T-cell (primary cell): ENCODE measurements at regions not wholly inside any gene's neighbourhood (a gene's known extent, or its start where the extent isn't known, plus 50 kb on each side); places are given as distances from the start of the nearest gene placed in this dataset.

Experiments
- ATAC-seq, 4 experiments: fragments of 200-7000 bp in 3 of 4; fragments of 150-1000 bp in 1 of 4; cut with Tn5 transposase; replicated peaks in 1 of 4; 1 replicate in 3 of 4; 2 replicates in 1 of 4; pipeline ENCODE4 v1.10.0; 2021; ENCODE audit warnings: moderate library complexity in 3 of 4, mild to moderate bottlenecking in 2 of 4, moderate number of reproducible peaks in 1 of 4
- CTCF ChIA-PET, 2 donors: fragments of 300-600 bp; sonication (Branson Sonifier 250); formaldehyde crosslinking; loops; one replicate each; lab custom pipeline; 2022; ENCODE audit warnings: antibody characterized with exemption in 2 of 2; lab: Charles Lee
- POLR2A ChIA-PET, 2 donors: fragments of 300-600 bp; sonication (Branson Sonifier 250); formaldehyde crosslinking; loops; one replicate each; lab custom pipeline; 2022; ENCODE audit warnings: antibody characterized with exemption in 2 of 2; lab: Charles Lee
- DNase-seq, 35 experiments: peaks; one replicate each; pipeline versions ENCODE4 v3.0.0 to v3.0.0-alpha.2; 2013 to 2023
- H3K27ac ChIP-seq: one replicate; pipeline ENCODE4 v1.5.1; 2013; ENCODE audit warnings: low read length
- H3K27me3 ChIP-seq, 2 experiments: replicated peaks in 1 of 2; 1 replicate in 1 of 2; 2 replicates in 1 of 2; pipeline versions ENCODE4 v1.6.1 to v1.7.0; 2013; ENCODE audit warnings: low read length in 1 of 2, mixed read lengths in 1 of 2; ENCODE audit not compliant: control insufficient read depth in 2 of 2, insufficient read depth in 2 of 2; ENCODE audit errors: extremely low read depth in 1 of 2
- H3K36me3 ChIP-seq, 2 donors: 1 replicate in 1 of 2; 2 replicates in 1 of 2; pipeline versions ENCODE4 v1.6.1 to v1.7.0; 2013; ENCODE audit warnings: low read length in 1 of 2; ENCODE audit not compliant: control insufficient read depth in 2 of 2, insufficient read depth in 1 of 2; ENCODE audit errors: extremely low read depth in 1 of 2
- H3K4me1 ChIP-seq, 2 experiments: 1 replicate in 1 of 2; 2 replicates in 1 of 2; pipeline versions ENCODE4 v1.6.1 to v1.7.0; 2013; ENCODE audit warnings: low read length in 2 of 2, mixed read lengths in 1 of 2; ENCODE audit not compliant: insufficient read depth in 2 of 2, control insufficient read depth in 1 of 2; ENCODE audit errors: extremely low read depth in 1 of 2
- H3K4me3 ChIP-seq, 2 donors: 1 replicate in 1 of 2; 2 replicates in 1 of 2; pipeline versions ENCODE4 v1.5.1 to v1.7.0; 2013; ENCODE audit warnings: mild to moderate bottlenecking in 2 of 2, low read length in 1 of 2, moderate library complexity in 1 of 2; ENCODE audit not compliant: control insufficient read depth in 1 of 2; ENCODE audit errors: extremely low read depth in 1 of 2
- H3K9me3 ChIP-seq: 2 replicates; pipeline ENCODE4 v1.7.0; 2013
- H3K27ac Mint-ChIP-seq, 2 donors: one replicate each; pipeline ENCODE4 v1.8.0; 2020 to 2021; ENCODE audit warnings: mild to moderate bottlenecking in 2 of 2, mixed read lengths in 2 of 2
- H3K27me3 Mint-ChIP-seq, 2 donors: one replicate each; pipeline ENCODE4 v1.8.0; 2021 to 2022; ENCODE audit warnings: mixed read lengths in 2 of 2
- H3K36me3 Mint-ChIP-seq: one replicate; pipeline ENCODE4 v1.8.0; 2021; ENCODE audit warnings: mixed read lengths
- H3K4me1 Mint-ChIP-seq, 3 donors: one replicate each; pipeline ENCODE4 v1.8.0; 2020 to 2022; ENCODE audit warnings: mixed read lengths in 3 of 3, mild to moderate bottlenecking in 1 of 3
- H3K4me3 Mint-ChIP-seq, 3 donors: one replicate each; pipeline ENCODE4 v1.8.0; 2020 to 2022; ENCODE audit warnings: mild to moderate bottlenecking in 3 of 3, mixed read lengths in 3 of 3, moderate library complexity in 3 of 3
- H3K9me3 Mint-ChIP-seq, 3 donors: one replicate each; pipeline ENCODE4 v1.8.0; 2020 to 2022; ENCODE audit warnings: mixed read lengths in 3 of 3
- WGBS: methylation state at CpG from one replicate; pipeline ENCODE4 v1.1.5; 2013; ENCODE audit warnings: missing lambda C conversion rate; ENCODE audit not compliant: insufficient coverage; 5-methylcytosine and 5-hydroxymethylcytosine counted together

DNA sequence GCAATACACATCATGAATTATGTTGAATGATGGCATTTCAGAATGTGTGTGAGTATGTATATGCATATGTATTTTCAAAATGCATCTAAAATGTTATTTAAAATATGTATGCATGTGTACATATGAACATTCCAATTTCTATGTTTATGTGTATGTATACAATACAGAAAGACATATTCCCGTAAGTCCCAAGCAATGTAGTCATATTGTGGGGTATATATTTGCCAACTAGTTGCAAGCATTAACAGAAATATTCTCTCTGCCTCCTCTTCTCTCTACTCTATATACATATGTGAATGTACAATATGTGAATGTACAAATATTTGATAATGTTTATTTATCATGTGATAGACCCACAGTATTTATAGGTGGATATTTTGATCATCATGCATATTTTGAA, 345.8 kb upstream of the ZEB2 start:
- Histone ChIP-seq H3K27me3 (no peaks in the 10 kb centered on the region), H3K9me3 (no peaks in the 10 kb centered on the region), H3K4me1 (no peaks in the 10 kb centered on the region), H3K27ac (no peak overlapping the region), H3K4me3 (no peak overlapping the region), H3K36me3 (no peaks in the 10 kb centered on the region)
- ChIA-PET CTCF (interaction anchor here (0.7 kb wide), 2 partner anchors 8 to 739 kb away, joined by 4 to 6 read pairs; no protein-coding TSS in a partner anchor), POLR2A (interaction anchor here in 1 of 2 donors (0.7 kb wide), 1 partner anchor 918 kb away, joined by 3 read pairs; no protein-coding TSS in a partner anchor)
- Mint-ChIP-seq H3K4me3 (no peak overlapping the region), H3K36me3 (no peaks in the 10 kb centered on the region), H3K4me1 (no peaks in the 10 kb centered on the region), H3K27ac (no peak overlapping the region), H3K27me3 (no peaks in the 10 kb centered on the region), H3K9me3 (no peaks in the 10 kb centered on the region)
- DNase-seq, result no peak
- no CpG with 5 or more reads among the region's 1 CpG for WGBS
- no peak for ATAC-seq

DNA sequence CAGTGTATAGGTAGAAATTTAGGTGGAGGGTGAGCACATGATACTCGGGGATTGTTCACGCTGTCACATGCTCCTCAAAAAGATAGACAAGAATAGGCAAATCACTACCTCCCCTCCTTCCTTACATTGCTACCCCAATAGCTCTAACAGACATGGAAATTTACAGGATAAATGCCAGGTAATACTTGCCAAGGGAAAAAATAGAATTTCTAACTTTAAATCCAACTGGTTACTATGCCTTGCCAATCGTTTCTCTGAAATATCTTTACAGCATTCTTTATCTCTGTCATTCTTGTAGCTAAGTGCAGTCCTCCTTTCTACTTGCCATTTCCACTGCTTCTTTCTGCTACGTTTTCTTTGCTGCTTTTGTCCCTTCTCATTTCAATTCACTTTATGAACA, 339.8 kb upstream of the ZEB2 start:
- no peak overlapping the region for H3K4me3 ChIP-seq
- no peaks in the 10 kb centered on the region for H3K9me3 Mint-ChIP-seq
- WGBS, result 83% methylated on average over 2 of the region's 4 CpGs
- no peak overlapping the region for H3K27ac ChIP-seq
- ChIA-PET CTCF (no interaction called here), POLR2A (interaction anchor here in 1 of 2 donors (0.6 kb wide), 1 partner anchor 430 kb away, joined by 3 read pairs; no protein-coding TSS in a partner anchor)
- no peaks in the 10 kb centered on the region for H3K9me3 ChIP-seq
- no peak for ATAC-seq
- no peaks in the 10 kb centered on the region for H3K27me3 ChIP-seq
- no peaks in the 10 kb centered on the region for H3K4me1 Mint-ChIP-seq
- no peak for DNase-seq
- no peaks in the 10 kb centered on the region for H3K4me1 ChIP-seq
- no peak overlapping the region for H3K27ac Mint-ChIP-seq
- no peak overlapping the region for H3K4me3 Mint-ChIP-seq
- no peaks in the 10 kb centered on the region for H3K36me3 Mint-ChIP-seq
- H3K27me3 Mint-ChIP-seq, result no peaks in the 10 kb centered on the region
- H3K36me3 ChIP-seq, result no peaks in the 10 kb centered on the region

DNA sequence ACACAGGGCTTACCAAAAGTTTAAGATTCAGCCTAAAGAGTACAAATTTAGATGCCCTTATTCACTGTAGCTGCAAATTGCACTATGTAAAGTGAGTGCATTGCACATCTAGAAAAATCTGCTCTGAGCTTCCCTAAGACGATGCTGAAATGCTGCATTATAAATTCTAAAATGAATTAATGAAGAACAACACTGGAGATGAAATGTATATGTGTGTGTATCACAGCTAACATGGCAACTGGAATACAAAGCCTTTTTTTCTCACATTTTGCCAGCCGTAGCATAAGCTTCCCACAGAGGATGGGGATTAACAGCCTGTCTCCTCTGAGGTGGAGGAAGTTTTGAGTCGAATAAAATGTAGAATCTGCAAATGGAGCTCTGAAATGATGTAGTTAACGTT, 338.3 kb upstream of the ZEB2 start:
- Histone ChIP-seq H3K27ac (no peak overlapping the region), H3K9me3 (no peaks in the 10 kb centered on the region), H3K36me3 (no peaks in the 10 kb centered on the region), H3K4me3 (no peak overlapping the region), H3K27me3 (no peaks in the 10 kb centered on the region), H3K4me1 (no peaks in the 10 kb centered on the region)
- Mint-ChIP-seq H3K36me3 (no peaks in the 10 kb centered on the region), H3K9me3 (peaks cover 0 to 3% (median 0%) of the 10 kb centered on the region in 3 donors), H3K4me3 (no peak overlapping the region), H3K27ac (no peak overlapping the region), H3K4me1 (no peaks in the 10 kb centered on the region), H3K27me3 (no peaks in the 10 kb centered on the region)
- DNase-seq (no peak), ATAC-seq (no peak)
- ChIA-PET POLR2A (no interaction called here), CTCF (no interaction called here)
- WGBS, result 100% methylated on average over 1 of the region's 4 CpGs

DNA sequence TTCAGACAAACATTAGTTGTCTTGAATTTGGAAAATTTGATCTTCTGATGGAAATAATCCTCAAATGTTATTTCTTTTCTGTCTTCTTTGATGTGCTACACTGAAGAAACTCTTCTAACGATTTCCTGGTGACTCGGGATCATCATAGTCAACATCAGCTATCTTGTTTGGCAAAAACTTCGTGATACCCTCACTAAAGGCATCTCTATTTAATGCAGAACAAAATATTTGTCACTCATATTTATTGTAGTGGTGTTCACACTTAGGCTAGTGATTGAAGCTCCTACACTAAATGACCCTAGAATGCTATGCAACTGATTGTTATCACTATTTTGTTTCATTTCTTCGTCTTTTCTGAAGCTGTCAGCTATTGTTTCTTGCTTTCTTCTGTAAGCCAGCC, 334.7 kb upstream of the ZEB2 start:
- Mint-ChIP-seq H3K36me3 (no peaks in the 10 kb centered on the region), H3K4me3 (no peak overlapping the region), H3K9me3 (peaks cover 0 to 3% (median 0%) of the 10 kb centered on the region in 3 donors), H3K27me3 (no peaks in the 10 kb centered on the region), H3K27ac (no peak overlapping the region), H3K4me1 (no peaks in the 10 kb centered on the region)
- ATAC-seq (no peak), DNase-seq (no peak)
- Histone ChIP-seq H3K4me3 (no peak overlapping the region), H3K4me1 (no peaks in the 10 kb centered on the region), H3K27me3 (no peaks in the 10 kb centered on the region), H3K27ac (no peak overlapping the region), H3K9me3 (no peaks in the 10 kb centered on the region), H3K36me3 (no peaks in the 10 kb centered on the region)
- CTCF ChIA-PET, result no interaction called here
- 100% methylated on average over 1 of the region's 4 CpGs for WGBS
- POLR2A ChIA-PET, result no interaction called here

DNA sequence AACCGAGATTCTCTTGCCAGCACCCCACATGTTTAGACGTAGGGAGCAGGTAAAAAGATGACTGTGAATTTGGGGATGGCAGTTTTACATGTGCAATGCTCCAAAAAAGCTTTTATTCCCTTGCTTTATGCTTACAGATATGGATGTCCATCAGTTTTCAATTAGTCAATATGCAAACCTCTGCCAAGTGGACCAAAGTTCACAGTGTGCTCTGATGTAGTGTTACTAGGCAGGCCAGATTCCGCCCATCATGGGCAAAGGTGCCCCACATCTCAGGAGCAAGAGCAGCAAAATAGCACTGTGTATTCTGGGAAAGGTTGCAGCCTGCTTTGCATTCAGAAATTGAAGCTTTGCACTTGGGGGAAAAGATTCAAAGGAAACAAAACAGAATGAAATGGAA, 329.7 kb upstream of the ZEB2 start:
- POLR2A ChIA-PET, result no interaction called here
- no CpG with 5 or more reads among the region's 3 CpGs for WGBS
- no peak for ATAC-seq
- no peaks in the 10 kb centered on the region for H3K36me3 ChIP-seq
- no peaks in the 10 kb centered on the region for H3K9me3 ChIP-seq
- no peak overlapping the region for H3K27ac ChIP-seq
- Mint-ChIP-seq H3K4me1 (no peaks in the 10 kb centered on the region), H3K27me3 (no peaks in the 10 kb centered on the region), H3K36me3 (no peaks in the 10 kb centered on the region), H3K27ac (no peak overlapping the region), H3K4me3 (no peak overlapping the region), H3K9me3 (peaks cover 0 to 3% (median 0%) of the 10 kb centered on the region in 3 donors)
- H3K4me3 ChIP-seq, result no peak overlapping the region
- no peaks in the 10 kb centered on the region for H3K4me1 ChIP-seq
- CTCF ChIA-PET, result interaction anchor here in 1 of 2 donors (0.7 kb wide), 1 partner anchor 1272 kb away, joined by 3 read pairs; no protein-coding TSS in a partner anchor
- no peaks in the 10 kb centered on the region for H3K27me3 ChIP-seq
- no peak for DNase-seq

DNA sequence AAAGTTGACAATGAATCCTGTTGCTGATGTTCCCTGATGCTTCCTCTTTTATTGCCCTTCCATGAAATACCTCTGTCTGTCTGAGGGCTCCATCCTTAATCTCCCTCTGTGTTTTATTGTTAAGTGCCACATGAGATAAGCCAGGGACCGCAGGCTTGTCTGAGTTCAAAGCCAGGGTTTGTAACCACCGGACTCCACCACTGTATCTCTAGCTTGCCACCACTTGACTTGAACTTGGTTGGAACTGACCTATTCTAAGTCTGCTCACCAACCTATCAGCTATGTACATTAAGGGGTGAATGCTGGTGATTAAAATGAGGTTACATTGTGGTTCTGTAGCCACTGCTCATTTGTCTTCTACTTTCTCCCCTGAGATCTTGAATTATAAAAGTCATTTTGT, 328.5 kb upstream of the ZEB2 start:
- DNase-seq, result no peak
- H3K27ac ChIP-seq, result no peak overlapping the region
- no peaks in the 10 kb centered on the region for H3K36me3 ChIP-seq
- H3K4me3 Mint-ChIP-seq, result no peak overlapping the region
- H3K27me3 Mint-ChIP-seq, result no peaks in the 10 kb centered on the region
- WGBS, result no CpG with 5 or more reads among the region's 2 CpGs
- no peaks in the 10 kb centered on the region for H3K4me1 ChIP-seq
- no peak for ATAC-seq
- POLR2A ChIA-PET, result no interaction called here
- no peaks in the 10 kb centered on the region for H3K9me3 Mint-ChIP-seq
- H3K9me3 ChIP-seq, result no peaks in the 10 kb centered on the region
- H3K4me1 Mint-ChIP-seq, result no peaks in the 10 kb centered on the region
- no peaks in the 10 kb centered on the region for H3K27me3 ChIP-seq
- CTCF ChIA-PET, result no interaction called here
- H3K36me3 Mint-ChIP-seq, result no peaks in the 10 kb centered on the region
- no peak overlapping the region for H3K27ac Mint-ChIP-seq
- H3K4me3 ChIP-seq, result no peak overlapping the region
